ENCODE measurements at regions not wholly inside any gene's neighbourhood (a gene's known extent, or its start where the extent isn't known, plus 50 kb on each side); places are given as distances from the start of the nearest gene placed in this dataset.

DNA sequence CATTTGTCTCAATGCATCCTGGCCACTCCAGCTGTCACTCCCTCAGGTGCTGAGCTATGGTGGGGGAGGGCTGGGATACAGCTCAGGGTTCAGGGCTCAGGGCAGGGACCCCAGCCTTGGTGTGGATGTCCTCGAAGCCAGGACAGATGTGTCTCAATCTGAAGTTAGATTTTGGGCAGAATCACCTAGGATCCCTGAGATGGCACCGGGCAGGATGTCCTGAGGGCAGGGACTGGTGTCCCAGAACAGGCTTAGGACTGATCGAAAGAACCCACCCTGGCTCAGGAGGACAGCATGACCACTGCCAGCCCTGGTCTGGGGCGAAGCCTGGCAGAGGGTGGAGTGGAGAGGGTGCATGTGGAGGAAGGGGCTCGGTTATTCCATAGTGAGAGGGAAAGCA, 96.8 kb upstream of the THY1 start:
- no peaks in the 10 kb centered on the region for H3K27me3 ChIP-seq (ENCODE audit: low read depth)
- H3K36me3 ChIP-seq, result no peaks in the 10 kb centered on the region
- no peak overlapping the region for H3K27ac ChIP-seq
- H3K4me1 ChIP-seq, result no peaks in the 10 kb centered on the region
- TF ChIP-seq, protein P1, sequence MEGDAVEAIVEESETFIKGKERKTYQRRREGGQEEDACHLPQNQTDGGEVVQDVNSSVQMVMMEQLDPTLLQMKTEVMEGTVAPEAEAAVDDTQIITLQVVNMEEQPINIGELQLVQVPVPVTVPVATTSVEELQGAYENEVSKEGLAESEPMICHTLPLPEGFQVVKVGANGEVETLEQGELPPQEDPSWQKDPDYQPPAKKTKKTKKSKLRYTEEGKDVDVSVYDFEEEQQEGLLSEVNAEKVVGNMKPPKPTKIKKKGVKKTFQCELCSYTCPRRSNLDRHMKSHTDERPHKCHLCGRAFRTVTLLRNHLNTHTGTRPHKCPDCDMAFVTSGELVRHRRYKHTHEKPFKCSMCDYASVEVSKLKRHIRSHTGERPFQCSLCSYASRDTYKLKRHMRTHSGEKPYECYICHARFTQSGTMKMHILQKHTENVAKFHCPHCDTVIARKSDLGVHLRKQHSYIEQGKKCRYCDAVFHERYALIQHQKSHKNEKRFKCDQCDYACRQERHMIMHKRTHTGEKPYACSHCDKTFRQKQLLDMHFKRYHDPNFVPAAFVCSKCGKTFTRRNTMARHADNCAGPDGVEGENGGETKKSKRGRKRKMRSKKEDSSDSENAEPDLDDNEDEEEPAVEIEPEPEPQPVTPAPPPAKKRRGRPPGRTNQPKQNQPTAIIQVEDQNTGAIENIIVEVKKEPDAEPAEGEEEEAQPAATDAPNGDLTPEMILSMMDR (IDR thresholded peaks at IDR 0.05), result no peak
- H3K4me3 ChIP-seq, result no peak overlapping the region
- intact Hi-C loops (cut with DNase I), result no loop called here
- DNase-seq (no peak), ATAC-seq (no peak)
- H3K9me3 ChIP-seq, result no peaks in the 10 kb centered on the region

DNA sequence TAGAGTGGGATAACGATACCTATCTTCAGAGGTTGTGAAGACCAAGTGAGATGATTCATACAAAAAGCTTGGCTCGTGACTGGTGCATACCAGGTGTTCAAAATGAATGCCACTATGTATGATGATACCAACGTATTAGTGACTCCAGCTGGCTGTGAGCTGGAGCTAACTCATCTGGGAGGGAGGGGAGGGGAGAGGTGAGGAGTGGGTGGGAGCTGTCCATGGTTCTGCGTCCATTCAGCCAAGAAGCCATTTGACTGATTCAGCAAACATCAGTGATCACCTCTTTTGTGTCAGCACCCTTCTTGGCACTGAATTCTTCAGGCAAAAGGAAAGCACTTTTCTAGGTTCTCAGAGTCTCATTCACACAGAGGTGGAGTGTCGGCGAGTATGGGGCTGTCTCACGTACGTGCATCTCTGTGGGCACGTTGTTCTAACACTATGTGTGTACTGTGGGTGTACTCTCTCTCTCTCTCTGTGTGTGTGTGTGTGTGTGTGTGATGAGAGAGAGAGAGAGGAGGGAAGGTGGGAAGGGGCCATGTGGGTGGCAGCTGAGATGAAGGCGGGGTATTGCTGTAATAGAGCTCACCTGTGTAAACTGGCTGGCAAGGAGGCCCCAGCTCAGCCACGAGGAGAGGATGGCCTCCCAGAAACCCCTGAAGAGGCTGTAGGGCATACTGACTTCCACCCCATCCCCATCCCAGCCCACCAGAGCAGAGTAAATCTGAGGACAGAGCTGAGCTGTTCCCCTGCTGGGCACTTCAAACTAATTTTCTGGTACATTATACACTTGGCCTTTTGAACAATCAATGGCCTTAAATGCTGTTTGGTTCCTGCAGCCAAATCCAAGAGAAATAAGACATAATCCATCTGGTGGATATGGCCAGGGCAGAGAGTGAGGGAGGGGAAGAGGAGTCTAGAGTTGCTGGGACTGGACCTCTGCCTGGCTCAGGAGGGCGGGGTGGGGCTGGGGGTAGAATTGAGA, 96.1 kb upstream of the THY1 start:
- no peak for ATAC-seq
- no peaks in the 10 kb centered on the region for H3K27me3 ChIP-seq (ENCODE audit: low read depth)
- H3K9me3 ChIP-seq, result no peaks in the 10 kb centered on the region
- no peaks in the 10 kb centered on the region for H3K4me1 ChIP-seq
- H3K36me3 ChIP-seq, result no peaks in the 10 kb centered on the region
- H3K4me3 ChIP-seq, result no peak overlapping the region
- no peak overlapping the region for H3K27ac ChIP-seq
- intact Hi-C loops (cut with DNase I), result no loop called here
- TF ChIP-seq, protein P1 (IDR thresholded peaks at IDR 0.05), result no peak
- no peak for DNase-seq

DNA sequence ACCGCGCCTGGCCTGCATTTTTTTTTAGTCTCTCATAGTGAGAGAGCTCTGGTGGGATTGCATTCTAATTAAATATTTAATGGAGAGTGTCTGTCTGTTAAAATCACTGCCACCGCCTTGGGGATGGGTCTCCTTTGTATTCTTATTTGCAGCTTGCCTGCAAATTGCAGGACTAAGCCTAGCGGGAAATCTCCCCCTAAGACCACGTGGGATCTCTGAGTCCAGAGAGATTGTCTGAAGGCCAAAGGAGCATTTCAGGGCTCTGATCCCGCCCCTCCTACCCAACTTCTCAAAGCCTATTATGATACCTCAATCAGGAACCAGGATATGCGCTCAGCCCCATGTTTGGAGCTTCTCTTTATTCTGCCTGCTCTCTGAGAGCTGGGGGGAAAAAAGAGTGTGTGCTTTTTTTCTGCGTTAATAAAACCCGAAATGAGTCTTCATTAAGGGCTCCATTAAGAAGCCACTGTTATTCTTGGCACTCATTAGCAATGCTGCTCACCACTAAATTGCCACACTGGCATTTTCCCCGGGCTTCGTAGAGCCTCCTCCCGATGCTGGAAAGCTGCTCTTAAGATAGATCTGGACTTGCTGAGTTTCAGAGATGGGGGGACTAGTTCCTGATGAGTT, 92.9 kb upstream of the THY1 start:
- H3K27ac ChIP-seq, result no peak overlapping the region
- no peak overlapping the region for H3K4me3 ChIP-seq
- intact Hi-C loops (cut with DNase I), result no loop called here
- H3K36me3 ChIP-seq, result no peaks in the 10 kb centered on the region
- ATAC-seq (no peak), DNase-seq (no peak)
- no peaks in the 10 kb centered on the region for H3K9me3 ChIP-seq
- no peaks in the 10 kb centered on the region for H3K4me1 ChIP-seq
- no peaks in the 10 kb centered on the region for H3K27me3 ChIP-seq (ENCODE audit: low read depth)
- TF ChIP-seq, protein P1 (IDR thresholded peaks at IDR 0.05), result no peak

DNA sequence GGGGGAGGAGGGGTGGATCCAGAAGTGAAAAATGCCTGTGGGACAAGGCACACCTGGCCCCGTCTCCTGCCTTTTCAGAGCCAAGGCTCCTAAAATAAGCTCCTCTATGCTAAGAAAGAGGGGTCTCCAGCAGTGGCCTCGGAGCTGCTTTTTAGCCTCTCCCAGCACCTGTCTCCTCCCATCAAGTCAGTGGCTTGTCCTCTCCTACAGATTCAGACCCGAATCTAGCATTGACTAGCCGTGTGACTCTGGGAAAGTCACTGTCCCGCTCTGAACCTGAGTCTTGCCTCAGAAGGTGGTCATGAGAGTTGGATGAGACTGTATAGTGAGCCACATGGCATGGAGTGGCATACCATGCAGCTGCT, 90.8 kb upstream of the THY1 start:
- no peak overlapping the region for H3K4me3 ChIP-seq

DNA sequence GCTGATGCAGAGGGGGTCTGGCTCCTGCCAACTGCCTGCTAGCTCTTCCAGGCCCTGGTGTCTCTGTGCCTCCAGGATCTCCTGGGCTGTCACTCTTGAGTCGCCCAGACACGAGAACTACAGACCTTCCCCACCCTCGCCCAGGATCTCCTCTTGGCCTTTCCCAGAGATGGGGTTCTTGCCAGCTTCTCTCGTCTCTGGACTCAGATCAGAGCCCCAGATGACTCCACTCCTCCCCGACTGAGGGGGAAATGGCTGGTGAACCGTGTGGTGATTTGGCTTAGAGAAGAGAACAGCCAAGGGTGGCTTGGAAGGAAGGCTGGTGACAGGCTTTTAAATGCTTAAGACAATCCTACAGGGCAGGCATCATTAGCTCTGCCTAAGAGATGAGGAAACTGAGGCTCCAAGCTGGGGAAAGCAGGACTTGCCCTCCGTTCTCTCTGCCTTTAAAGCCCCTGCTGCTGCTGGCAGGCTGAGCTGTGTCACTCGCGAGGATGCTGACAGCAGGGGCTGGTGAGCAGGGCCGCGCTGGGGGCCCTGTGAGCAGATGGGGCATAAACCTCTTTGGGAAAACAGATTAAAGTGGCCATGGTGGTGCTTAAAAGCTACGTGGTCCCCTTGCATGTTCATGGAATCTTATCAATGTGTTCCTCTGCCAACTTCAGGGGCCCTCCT, 90.3 kb upstream of the THY1 start:
- Histone ChIP-seq H3K9me3 (no peaks in the 10 kb centered on the region), H3K4me1 (no peaks in the 10 kb centered on the region)
- no peak for ATAC-seq

More for the DNA sequence above, 90.8 kb upstream of the THY1 start:
- intact Hi-C loops (cut with DNase I), result no loop called here
- no peak for ATAC-seq
- Histone ChIP-seq H3K4me1 (no peaks in the 10 kb centered on the region), H3K27ac (no peak overlapping the region), H3K36me3 (no peaks in the 10 kb centered on the region), H3K9me3 (no peaks in the 10 kb centered on the region), H3K27me3 (ENCODE audit: low read depth) (no peaks in the 10 kb centered on the region)
- TF ChIP-seq, protein P1 (IDR thresholded peaks at IDR 0.05), result no peak
- DNase-seq, result no peak

More for the DNA sequence above, 90.3 kb upstream of the THY1 start:
- no peak for DNase-seq
- H3K27ac ChIP-seq, result no peak overlapping the region
- H3K36me3 ChIP-seq, result no peaks in the 10 kb centered on the region
- H3K27me3 ChIP-seq (ENCODE audit: low read depth), result no peaks in the 10 kb centered on the region
- no peak overlapping the region for H3K4me3 ChIP-seq
- intact Hi-C loops (cut with DNase I), result no loop called here
- TF ChIP-seq, protein P1 (IDR thresholded peaks at IDR 0.05), result no peak

All from lower lobe of right lung (tissue), 2 donors.